Ishikawa (cell line): ENCODE measurements at regions not wholly inside any gene's neighbourhood (a gene's known extent, or its start where the extent isn't known, plus 50 kb on each side); places are given as distances from the start of the nearest gene placed in this dataset.

Experiments
- CEBPB ChIP-seq: IDR thresholded peaks from 2 replicates; pipeline ENCODE4 v1.6.1; 2012
- CREB1 ChIP-seq: IDR thresholded peaks from 2 replicates; pipeline ENCODE4 v1.6.1; 2012; ENCODE audit warnings: low read depth
- EGR1 ChIP-seq: IDR thresholded peaks from 2 replicates; pipeline ENCODE4 v1.6.1; 2012
- EP300 ChIP-seq: IDR thresholded peaks from 2 replicates; pipeline ENCODE4 v1.6.1; 2012; ENCODE audit warnings: borderline replicate concordance
- FOXM1 ChIP-seq: IDR thresholded peaks from 2 replicates; pipeline ENCODE4 v1.6.1; 2012; ENCODE audit warnings: low read depth, borderline replicate concordance
- MAX ChIP-seq: IDR thresholded peaks from 2 replicates; pipeline ENCODE4 v1.6.1; 2012
- NFIC ChIP-seq: IDR thresholded peaks from 2 replicates; pipeline ENCODE4 v1.6.1; 2012
- RAD21 ChIP-seq: IDR thresholded peaks from 2 replicates; pipeline ENCODE4 v1.6.1; 2012; ENCODE audit warnings: low read depth
- TAF1 ChIP-seq: IDR thresholded peaks from 2 replicates; pipeline ENCODE4 v1.6.1; 2012; ENCODE audit warnings: low read depth, mild to moderate bottlenecking
- TCF12 ChIP-seq: IDR thresholded peaks from 2 replicates; pipeline ENCODE4 v1.6.1; 2012; ENCODE audit warnings: low read depth
- TEAD4 ChIP-seq: IDR thresholded peaks from 2 replicates; pipeline ENCODE4 v1.6.1; 2012
- YY1 ChIP-seq: IDR thresholded peaks from 2 replicates; pipeline ENCODE4 v1.6.1; 2012; ENCODE audit warnings: low read depth
- ZBTB7A ChIP-seq: IDR thresholded peaks from 2 replicates; pipeline ENCODE4 v1.6.1; 2012; ENCODE audit warnings: low read depth
- TF ChIP-seq, protein P1 (sequence below): IDR thresholded peaks from 2 replicates; pipeline ENCODE4 v1.6.1; 2012
- TF ChIP-seq, protein P2 (sequence below): IDR thresholded peaks from 2 replicates; pipeline ENCODE4 v1.6.1; 2012; ENCODE audit warnings: low read depth, mild to moderate bottlenecking

DNA sequence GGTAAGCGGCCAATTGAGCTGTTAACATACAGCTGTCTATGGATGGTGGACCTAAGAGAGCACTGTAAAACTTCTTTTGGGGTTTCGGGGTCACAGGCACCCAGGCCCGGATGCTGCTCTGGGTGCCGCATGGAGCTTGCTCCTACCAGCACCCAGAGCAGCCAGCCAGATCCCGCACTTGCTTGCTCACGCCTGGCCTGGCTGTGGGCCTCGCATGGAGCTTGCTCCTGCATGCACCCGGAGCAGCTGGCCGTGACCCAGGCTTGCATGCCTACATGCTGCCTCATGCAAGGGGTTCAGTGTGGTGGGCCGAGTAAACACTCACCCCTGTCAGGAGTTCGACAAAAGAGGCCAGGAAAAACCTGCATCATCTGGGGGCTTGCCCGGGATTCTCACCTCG is 896.9 kb downstream of the SORCS1 start:
- TF ChIP-seq, protein P1, sequence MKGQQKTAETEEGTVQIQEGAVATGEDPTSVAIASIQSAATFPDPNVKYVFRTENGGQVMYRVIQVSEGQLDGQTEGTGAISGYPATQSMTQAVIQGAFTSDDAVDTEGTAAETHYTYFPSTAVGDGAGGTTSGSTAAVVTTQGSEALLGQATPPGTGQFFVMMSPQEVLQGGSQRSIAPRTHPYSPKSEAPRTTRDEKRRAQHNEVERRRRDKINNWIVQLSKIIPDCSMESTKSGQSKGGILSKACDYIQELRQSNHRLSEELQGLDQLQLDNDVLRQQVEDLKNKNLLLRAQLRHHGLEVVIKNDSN = no peak
- TF ChIP-seq CEBPB (no peak), TAF1 (no peak), MAX (no peak), EGR1 (no peak), CREB1 (no peak), YY1 (no peak), TCF12 (no peak), EP300 (no peak), RAD21 (no peak), FOXM1 (no peak), ZBTB7A (no peak), NFIC (no peak), TEAD4 (no peak)
- TF ChIP-seq, protein P2, sequence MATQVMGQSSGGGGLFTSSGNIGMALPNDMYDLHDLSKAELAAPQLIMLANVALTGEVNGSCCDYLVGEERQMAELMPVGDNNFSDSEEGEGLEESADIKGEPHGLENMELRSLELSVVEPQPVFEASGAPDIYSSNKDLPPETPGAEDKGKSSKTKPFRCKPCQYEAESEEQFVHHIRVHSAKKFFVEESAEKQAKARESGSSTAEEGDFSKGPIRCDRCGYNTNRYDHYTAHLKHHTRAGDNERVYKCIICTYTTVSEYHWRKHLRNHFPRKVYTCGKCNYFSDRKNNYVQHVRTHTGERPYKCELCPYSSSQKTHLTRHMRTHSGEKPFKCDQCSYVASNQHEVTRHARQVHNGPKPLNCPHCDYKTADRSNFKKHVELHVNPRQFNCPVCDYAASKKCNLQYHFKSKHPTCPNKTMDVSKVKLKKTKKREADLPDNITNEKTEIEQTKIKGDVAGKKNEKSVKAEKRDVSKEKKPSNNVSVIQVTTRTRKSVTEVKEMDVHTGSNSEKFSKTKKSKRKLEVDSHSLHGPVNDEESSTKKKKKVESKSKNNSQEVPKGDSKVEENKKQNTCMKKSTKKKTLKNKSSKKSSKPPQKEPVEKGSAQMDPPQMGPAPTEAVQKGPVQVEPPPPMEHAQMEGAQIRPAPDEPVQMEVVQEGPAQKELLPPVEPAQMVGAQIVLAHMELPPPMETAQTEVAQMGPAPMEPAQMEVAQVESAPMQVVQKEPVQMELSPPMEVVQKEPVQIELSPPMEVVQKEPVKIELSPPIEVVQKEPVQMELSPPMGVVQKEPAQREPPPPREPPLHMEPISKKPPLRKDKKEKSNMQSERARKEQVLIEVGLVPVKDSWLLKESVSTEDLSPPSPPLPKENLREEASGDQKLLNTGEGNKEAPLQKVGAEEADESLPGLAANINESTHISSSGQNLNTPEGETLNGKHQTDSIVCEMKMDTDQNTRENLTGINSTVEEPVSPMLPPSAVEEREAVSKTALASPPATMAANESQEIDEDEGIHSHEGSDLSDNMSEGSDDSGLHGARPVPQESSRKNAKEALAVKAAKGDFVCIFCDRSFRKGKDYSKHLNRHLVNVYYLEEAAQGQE = no peak

DNA sequence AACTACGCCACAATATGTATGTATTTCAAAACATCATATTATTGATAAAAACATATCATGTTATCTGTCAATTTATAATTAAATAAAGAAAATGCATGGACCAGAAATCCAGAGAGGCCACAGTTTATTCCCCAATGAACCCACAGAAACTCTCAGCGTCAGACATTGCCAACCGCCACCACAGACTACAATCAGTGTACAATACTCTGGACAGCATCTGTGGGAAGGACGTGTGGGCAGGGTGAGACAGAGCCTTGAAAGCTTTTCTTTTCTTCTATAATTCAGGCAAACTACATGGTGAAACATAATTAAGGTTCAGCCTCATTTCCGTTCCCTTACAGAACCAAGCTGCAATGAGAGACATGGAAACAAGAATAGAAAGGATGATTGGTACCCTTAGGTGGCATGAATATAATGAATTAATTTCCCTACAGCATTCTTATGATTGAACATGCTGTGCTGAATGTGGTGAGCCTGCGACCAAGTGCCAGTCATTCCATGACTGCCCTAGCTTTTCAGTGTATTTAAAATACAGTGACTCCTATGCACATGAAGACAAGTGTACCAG is 909.3 kb downstream of the SORCS1 start:
- TF ChIP-seq EP300 (no peak), CEBPB (no peak), TAF1 (no peak), ZBTB7A (no peak)

GRCh38 chr10:106254071-106254470 is 910.4 kb downstream of the SORCS1 start:
- TF ChIP-seq FOXM1 (no peak), TCF12 (no peak), CREB1 (no peak), MAX (no peak), RAD21 (no peak), EGR1 (no peak), CEBPB (no peak), TAF1 (no peak), EP300 (no peak)
- TF ChIP-seq, protein P2 = no peak
- TF ChIP-seq, protein P1 = no peak

- TF ChIP-seq TEAD4 = no peak
- TF ChIP-seq TAF1 = no peak
- TF ChIP-seq, protein P1 = no peak
- TF ChIP-seq NFIC = no peak
- no peak for TF ChIP-seq TCF12
- no peak for TF ChIP-seq YY1
- no peak for TF ChIP-seq FOXM1
- no peak for TF ChIP-seq EP300
- no peak for TF ChIP-seq RAD21
- no peak for TF ChIP-seq MAX
- TF ChIP-seq CREB1 = no peak
- TF ChIP-seq, protein P2 = no peak
- no peak for TF ChIP-seq EGR1
- TF ChIP-seq CEBPB = no peak
- TF ChIP-seq ZBTB7A = no peak
Measured at GRCh38 chr10:106252541-106252940, 912.0 kb downstream of the SORCS1 start.
